IPS-NIHi11 (cell line): ENCODE measurements at regions not wholly inside any gene's neighbourhood (a gene's known extent, or its start where the extent isn't known, plus 50 kb on each side); places are given as distances from the start of the nearest gene placed in this dataset.

Source experiments
- DNase-seq: peaks from one replicate; pipeline ENCODE4 v3.0.0; 2012; ENCODE audit warnings: mixed read lengths, low spot score

DNA sequence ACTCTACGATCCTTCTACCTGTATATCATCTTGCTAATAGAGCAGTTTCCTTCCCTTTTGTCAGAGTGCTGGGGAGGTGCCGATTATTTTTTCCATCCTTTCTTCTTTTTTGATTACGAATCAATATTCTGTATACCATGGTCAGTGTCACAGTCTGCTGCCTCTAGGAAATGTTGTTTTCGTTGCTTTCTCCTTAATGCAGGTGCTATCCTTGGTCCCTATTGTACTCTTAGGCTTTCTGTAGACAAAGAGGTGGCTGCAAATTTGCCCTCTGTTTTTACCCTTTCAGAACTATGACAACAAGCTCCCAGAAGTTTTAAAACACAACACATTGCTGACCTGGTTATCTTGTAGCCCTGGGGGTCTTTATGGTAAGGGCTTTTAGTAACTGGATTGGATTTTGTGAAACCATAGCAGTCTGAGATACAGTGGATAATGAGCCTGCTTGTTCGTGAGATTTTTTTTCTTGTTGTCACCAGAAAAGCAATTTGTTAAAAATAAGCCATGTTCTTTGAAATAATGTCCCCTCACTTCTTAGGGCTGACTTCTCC is 430.3 kb upstream of the TPM1 start:
- no peak for DNase-seq

DNA sequence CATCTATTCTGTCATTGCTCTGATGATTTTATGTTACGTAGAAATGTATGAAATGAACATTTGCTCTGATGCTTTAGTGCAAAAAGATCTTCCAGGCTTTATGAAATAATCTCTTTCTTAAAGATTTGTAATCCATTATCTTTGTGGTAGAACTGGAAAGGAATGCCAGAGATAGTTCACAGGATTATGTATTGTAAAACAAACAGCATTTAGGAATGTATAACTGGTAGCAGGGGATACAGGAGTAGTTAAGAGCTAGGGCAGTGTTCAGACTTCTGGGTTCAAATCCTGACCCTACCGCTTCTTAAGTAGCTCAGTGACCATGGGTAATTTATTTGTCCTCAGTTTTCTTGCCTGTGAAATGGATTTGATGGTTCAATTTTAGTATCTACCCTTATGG is 429.8 kb upstream of the TPM1 start:
- DNase-seq = no peak

DNA sequence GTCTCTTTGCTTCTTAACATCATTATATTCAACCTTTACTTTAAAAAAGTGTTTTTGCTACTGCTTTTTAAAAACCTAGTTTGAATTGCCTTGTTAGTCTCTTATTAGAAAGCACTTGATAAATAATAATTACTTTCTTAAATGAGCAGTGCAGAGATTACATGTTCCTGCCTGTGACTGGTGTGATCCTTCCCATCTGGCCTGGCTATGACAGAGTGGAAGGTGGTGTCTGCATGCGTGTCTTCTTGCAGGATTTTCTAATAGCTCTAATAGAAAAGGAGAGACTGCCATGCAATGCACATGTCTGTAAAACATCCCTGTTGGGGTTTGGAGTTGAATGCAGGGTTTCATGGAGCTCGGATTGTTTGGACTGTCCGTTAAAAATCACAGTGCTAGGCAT is 425.8 kb upstream of the TPM1 start:
- DNase-seq = no peak

DNA sequence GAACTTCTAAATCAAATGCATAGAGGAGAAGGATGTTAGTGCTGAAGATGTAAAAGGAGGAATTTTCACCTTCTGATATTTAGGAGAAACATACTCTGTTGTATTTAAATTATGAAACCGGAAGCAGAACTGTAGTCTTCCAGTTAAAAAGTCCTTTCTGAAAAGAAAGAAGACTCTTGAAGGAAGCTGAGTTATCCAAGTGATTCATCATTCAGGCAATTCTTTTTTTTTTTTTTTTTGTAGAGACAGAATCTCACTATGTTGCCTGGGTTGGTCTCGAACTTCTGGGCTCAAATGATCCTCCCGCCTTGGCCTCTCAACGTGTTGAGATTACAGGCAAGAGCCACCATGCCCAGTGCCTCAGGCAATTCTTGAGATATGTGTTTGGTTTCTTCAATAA is 424.8 kb upstream of the TPM1 start:
- no peak for DNase-seq

DNA sequence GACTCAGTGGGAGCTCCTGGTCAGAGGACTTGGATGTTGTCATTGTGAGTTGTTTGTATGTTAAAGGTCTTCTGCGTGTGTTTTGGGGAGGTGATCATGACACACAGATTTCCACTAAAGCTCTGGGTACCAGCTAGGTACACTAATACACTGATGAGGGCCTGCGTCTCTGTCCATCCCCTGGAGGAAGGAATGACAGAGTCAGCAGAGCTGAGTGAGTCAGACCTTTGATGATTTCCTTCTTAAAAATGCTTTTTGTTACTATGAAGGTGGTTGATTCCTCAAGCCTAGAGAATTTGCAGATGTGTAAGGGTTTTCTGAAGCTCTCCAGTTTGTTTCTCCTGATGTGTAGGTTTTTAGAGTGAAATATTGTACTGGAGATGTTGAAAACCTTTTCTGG is 424.1 kb upstream of the TPM1 start:
- no peak for DNase-seq

DNA sequence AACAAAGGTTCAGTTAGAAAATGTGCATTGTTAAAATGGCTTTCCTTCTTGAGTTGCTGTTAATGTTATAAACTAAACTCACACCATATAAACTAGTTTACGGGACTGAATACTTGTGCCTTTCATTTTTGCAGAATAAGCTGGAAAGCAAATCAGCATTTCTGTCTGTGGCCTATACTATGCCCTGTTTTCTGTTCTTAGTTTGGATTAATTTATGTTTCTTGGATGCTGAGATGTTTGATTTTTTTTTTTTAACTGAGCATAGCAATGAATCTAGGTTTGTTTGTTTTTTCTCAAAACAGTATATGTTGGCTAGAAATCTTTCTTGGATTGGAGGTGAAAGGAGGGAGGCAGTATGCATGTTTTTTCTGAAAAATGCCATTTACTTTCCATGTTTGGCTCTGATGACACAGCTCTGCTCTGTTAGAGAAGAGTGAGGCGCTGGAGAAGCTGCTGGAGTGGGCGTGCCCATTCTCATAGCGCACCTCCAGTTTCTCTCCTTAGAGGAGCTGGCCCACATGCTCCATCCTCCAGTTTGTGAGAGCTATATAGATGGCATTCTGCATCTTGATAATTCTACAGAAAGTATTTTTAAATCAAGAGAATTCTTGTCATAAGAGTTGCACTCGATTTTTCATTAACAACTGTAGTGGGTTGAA is 423.6 kb upstream of the TPM1 start:
- DNase-seq = no peak

DNA sequence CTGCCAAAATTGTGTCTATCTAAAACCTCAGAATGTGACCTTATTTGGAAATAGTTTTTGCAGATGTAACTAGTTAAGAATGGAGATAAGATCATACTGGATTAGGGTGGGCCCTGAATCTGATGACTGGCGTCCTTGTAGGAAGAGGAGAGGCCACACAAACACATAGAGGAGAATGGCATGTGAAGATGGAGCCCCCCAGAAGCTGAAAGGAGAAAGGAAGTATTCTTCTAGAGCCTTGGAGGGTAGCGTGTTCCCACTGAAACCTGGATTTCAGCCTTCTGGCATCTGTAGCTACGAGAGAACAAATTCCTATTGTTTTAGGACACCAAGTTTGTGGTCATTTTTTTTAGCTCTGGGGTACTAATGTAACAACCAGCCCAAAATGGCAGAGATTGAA is 423.0 kb upstream of the TPM1 start:
- DNase-seq = no peak

DNA sequence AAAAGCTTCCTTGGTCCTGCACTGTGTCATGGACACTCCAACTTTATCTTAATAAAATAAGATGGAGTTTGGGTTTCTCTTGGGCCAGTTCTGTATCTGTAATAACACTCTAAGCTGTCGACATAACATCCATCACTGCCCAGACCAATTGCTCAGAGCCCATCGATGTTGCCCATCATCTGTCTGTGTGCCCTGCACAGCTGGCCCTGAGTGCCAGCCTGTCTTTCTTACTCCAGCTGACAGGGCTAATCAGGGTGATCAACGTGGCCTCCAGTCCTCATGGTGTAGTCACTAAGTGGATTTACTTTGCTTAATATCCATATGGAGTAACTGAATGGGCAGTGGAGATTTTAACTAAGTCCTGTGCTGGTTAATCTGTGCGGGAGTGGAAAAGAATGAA is 419.8 kb upstream of the TPM1 start:
- DNase-seq = no peak

DNA sequence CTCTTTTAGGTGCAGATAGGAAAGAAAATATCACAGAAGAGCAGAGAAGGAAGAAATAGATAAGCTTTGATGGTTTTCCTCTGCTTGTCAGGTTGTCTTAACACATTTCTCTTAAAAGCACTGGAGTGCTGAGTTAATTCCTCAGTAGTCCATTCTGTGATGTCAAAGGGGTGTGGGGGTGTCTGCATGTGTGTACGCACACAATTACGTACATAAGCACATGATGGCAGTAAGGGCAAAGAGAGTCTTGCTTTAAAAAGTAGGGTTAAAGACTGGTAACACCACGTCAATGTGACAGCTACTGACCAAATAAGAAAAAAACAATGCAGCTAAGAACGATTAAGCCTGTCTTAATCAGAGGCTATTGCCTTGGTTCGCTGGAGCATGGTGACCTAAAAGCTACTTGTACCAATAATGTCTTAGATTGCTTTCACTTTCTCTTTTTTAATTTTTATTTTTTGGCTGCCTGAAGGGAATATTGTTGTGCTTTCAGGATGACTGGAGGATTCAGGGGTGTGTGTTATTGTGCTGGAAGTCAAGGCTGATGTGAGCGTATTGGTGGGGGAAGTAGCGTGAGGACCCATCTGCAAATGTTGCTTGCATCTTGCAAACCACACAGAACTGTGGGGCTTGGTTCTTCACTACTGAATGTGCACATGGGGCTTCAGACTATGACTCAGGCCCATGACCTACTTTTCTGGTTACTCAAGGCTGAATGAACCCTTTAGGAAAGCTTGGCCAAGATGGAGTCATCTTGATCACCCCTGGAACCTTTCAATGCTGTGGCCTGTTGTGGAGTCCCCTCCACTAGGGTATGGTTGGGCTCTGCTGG is 417.8 kb upstream of the TPM1 start:
- DNase-seq = no peak

DNA sequence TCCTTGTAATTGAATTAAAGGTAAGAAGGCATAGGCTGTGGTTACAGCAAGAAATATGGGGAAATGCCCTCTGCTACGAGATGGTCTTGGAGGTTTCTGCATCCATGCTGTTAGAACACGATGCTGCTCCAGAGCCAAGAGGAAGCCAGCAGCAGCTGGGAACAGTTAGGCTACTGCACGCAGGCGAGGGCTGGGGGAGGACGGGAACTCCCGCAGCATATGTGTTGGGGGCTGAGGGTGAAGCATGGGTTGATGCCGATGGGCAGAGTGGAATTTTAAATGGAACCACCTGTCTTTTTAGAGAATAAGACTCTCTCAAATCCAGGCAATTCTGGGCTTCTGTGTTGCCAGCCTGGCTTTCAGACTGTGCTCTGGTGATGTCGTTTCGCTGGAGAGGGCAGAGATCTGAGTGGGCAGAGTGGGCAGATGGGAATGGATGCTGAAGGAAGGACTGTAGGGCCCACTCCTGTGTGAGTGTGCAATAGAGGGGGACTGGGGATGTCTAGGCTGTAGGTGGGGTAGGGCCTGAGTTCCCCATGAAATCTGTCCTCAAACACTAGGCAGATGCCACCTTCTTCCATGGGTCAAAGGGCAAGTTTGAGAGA is 417.0 kb upstream of the TPM1 start:
- no peak for DNase-seq

DNA sequence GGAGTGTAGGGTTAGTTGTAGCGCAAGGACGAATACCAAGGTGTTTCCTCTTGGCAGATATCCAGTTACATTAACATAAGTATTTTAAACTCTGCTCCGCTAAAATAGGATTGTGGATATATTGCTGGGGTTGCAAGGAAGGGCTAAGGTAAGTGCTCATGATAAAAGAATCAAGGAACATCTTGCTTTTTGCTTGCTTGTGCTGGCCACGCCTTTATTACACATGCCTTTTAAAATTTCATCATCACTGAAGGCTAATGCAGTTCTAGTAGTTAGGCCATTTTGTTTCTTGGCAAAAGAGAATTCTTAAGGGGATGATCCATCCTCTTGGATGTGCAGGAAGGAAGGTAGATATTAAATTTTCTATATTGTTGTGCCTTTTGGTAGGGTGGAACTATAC is 415.6 kb upstream of the TPM1 start:
- DNase-seq = no peak

DNA sequence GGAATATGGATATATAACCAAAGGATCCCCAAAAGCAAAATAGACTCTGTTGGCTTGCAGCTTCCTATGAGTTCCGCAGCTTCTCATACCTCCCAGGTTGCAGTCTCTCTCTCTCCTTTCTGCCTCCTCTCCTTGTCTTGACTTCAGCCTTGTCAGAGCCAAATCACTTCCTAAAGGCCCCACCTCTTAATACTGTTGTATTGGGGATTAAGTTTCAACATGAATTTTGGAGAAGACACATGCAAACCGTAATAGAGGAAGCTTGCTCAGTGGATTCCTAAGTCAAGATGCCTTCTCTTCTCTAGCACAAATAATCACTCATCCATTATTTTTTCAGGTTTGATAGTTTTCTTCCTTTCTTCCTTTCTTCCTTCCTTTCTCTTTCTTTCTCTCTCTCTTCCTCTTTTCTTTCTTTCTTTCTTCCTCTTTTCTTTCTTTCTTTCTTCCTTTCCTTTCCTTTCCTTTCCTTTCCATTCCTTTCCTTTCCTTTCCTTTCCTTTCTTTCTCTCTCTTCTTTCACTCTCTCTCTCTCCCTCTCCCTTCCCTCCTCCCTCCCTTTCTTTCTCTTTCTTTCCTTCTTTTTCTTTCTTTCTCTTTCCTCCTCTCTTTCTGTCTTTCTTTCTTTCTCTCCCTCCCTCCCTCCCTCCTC is 411.3 kb upstream of the TPM1 start:
- DNase-seq = no peak

DNA sequence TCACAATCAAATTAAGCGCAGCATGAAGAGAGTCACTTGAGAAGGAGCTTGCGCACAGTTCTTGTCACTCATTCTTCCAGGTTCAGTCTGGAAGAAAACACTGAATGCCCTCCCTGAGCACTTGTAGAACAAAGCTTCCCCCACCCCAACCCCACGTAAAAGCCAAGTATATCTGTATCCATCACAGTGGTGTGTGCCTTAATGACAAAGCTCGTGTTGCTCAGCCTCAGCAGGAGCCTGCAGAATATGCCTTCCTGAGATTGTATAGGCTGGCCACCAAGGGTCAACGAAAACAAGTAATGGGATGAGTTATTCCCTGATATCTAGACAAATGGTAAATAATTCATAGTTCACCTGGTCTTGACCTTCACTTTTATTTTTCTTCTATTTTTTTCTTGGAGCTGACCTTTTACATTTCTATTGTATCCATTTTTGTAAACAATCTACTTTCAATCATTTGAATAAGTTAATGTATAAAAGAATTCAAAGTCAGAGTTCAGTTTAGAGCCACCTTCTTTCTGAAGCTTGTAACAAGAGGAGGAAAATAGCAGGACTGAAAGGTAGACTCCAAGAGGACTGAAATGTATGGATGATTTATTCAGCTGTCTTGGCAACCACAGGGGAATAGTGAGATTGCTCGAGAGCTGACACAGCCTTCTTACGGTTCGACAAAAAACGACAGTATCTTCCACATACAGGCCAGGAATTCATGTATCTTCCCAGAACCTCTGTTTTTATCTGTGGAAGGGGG is 405.5 kb upstream of the TPM1 start:
- DNase-seq = no peak

DNA sequence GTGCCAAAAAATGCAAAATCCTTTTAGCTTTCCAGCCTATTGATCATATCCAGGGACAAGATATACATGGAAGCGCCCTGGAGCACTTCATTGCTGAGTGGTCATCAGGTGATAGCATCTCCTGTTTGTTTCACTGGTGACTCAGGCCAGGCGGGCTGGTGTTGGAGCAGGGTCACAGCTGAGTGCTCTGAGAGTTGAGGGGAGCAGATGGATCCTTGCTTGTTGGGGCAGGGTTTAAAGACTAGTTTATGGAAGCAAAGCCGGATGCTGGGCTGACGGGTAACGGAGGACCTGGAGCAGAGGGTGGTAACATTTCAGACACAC is 405.0 kb upstream of the TPM1 start:
- DNase-seq = no peak

DNA sequence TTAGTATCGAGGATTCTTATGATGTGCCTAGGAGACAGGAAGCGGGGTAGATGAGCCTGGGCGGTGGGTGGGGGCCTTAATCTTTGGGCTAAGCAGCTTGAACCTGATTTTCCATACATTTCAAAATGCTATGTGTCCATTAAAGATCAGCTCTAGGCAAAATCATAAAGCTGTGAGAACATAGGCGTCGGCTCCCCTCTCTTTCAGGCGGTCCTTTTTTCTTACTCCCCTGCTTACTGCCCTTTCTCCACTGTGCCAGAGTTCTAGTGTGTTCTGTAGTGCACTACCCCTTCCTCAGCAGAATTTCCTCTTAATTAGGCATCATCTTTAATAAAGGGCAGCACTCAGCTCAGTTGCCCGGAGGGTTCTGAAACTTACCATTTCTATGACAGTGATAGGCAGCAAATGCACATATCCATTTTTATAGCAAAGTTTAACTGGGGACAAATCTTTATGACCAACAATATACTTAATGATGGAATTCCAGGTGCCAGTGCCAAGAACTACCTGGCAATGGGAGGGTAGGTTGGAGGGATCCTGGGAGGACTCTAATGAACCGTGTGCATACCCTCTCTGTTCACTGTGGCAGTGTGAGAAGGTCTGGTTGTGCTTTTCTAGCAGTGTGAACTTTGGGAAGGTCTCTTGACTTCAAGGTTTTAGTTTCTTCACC is 404.5 kb upstream of the TPM1 start:
- no peak for DNase-seq

DNA sequence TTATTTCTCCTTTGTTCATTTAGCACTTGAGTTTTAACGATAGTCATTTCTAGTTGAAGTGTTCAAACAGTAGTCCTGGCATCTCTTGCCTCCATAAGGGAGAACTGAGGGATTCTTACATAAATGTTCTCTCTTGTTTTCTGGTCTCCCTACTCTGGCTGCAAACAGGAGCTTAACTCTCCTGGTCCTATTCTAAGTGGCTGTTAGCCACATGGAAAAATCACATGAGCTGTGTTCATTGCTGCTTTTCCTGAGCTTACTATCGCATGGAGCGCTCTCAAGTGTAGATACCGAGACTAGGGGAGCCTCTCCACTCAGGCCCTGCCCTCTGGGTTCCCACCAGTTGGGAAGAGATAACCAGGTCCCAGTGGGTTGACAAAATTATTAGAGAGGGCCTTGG is 403.1 kb upstream of the TPM1 start:
- DNase-seq = no peak

DNA sequence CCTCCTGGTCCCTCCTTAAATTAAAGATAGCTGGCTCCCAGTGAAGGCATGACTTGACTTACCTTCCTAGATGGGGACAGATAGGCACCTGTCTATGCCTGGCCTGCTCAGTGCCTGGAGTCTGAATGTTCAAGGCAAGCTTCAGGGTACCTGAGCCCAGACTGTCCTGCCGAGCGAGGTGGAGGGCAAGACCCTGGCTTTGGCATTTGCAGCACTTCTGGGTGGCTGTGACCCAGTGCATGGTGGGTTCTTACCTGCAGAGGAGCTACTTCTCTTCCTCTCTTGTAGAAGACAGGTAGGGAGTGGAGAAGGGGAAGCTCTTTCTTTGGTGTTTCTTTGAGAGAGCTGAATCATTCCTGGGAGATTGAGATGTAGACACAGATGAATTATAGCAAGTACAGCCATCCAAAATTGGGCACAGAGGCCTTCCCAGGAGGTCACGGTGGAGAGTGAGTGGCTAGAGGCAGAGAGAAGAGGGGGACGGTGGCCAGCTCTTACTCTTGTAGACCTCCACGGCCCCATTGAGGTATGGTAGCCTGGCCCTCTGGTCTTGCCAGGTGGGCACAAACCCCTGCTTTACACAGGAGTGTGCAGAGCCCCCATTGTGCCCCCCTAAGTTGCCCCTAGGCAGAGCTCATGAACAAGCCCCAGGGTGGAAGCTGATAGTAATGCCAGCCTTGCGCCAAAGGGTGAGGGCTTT is 402.5 kb upstream of the TPM1 start:
- DNase-seq = no peak

DNA sequence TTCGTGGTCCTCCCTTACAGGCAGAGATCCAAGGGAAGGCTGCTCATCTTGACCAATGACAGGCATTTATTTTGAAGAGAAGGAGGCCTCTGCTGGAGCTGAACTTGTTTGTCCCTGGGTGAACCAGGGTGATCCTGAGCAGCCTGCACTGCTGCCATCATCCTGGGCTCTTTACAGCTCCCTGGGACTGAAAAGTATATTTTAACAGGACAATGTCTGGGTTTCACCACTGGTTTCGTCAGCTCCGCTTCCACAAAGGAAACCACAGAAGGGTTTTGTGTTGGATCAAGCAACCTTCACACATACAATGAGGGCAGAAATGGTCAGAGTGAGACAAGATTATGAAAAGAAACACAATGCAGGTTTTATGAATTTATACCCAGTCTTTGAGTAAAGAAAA is 400.7 kb upstream of the TPM1 start:
- DNase-seq = no peak

DNA sequence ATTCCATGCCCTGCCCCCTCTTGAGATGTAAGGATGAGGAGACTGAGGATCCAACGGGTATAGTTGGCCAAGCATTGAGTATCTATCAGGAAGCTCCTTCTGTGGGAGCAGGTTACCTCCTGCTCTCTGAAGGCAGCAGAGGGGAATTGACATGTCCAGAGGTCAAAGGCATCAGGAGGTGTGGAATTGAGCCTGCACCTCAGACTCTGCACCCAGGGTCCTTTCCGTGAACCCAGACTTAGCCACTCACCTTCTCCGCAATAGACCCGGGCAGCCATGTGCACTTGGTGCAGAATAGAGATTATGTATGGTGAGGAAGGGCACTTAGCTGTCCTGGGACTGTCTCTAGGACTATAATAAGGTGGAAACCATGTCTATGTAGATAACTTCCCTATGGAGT is 399.0 kb upstream of the TPM1 start:
- no peak for DNase-seq

DNA sequence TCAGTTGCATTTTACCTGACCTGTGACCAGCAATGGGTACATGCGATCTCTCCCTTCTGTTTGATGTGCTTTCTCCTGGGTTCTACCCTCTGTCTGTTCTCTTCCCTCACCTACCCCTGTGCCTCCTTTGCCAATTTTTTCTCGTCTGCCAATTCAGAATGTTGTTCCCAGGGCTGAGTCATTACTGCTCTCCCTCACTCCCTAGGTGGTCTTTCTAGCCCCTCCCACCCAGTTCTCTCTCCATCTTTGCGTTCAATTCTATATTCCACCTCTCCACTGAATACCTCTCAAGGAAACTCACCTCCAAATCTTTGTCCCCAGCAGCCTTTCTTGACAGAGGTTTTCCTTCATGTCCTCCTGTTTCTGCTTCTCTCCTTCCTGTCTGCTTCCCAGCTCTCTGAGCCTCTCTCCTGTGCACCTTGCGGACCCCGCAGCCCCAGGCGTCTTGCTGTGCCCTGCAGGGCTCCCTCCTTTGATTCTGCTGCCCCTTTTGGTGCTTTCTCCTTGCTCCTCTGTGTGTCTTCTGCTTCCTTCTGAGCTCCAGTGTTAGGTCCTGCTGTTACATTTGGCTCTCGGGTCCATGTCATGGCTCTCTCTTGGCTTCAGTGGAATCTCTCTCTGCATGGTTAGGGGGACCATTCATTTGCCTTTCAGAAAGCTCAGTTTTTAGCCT is 398.2 kb upstream of the TPM1 start:
- no peak for DNase-seq
